Suppressor macrophage (primary cell): ENCODE measurements at regions not wholly inside any gene's neighbourhood (a gene's known extent, or its start where the extent isn't known, plus 50 kb on each side); places are given as distances from the start of the nearest gene placed in this dataset.

ENCODE experiments used
- DNase-seq, 4 experiments: peaks; one replicate each; pipeline ENCODE4 v3.0.0-alpha.2; 2020 to 2022

GRCh38 chr10:125397608-125398007, 237.2 kb upstream of the CTBP2 start:
- no peak for DNase-seq

- no peak for DNase-seq
These were observed 236.3 kb upstream of the CTBP2 start for GRCh38 chr10:125396676-125397075.

GRCh38 chr10:125392609-125393008, 232.2 kb upstream of the CTBP2 start:
- DNase-seq: no peak

- DNase-seq: no peak
These were observed 231.8 kb upstream of the CTBP2 start for GRCh38 chr10:125392154-125392553.

DNA sequence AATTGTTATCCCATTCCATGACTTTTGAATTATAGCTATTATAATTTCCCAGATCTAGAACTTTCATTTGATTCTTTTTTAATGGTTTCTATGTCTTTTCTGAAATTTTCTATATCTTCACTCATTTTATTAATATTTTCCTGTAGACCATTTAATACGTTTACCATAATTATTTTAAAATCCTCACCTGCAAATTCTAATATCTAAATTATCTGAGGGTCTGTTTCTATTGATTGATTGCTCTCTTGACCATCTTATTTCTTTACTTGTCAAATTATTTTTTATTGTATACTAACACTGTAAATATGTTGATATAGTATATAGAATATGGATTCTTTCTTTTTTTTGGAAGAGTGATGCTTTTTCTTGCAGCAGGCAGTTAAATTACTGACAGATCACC, 229.3 kb upstream of the CTBP2 start:
- no peak for DNase-seq

DNA sequence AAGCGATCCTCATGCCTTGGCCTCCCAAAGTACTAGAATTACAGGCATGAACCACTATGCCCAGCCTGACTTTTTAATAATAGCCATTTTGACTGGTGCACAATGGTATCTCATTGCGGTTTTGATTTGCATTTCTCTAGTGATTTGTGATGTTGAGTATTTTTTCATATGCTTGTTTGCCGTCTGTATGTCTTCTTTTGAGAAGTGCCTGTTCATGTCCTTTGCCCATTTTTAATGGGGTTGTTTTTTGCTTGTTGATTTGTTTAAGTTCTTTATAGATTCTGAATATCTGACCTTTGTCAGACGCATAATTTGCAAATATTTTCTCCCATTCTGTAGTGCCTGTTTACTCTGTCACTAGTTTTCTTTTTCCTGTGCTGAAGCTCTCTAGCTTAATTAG, 219.2 kb upstream of the CTBP2 start:
- DNase-seq: no peak

GRCh38 chr10:125377368-125377767, 217.0 kb upstream of the CTBP2 start:
- no peak for DNase-seq

- DNase-seq: peak in 1 of 4 experiments; percentile 3
These were observed 214.8 kb upstream of the CTBP2 start for GRCh38 chr10:125375210-125375609.

DNA sequence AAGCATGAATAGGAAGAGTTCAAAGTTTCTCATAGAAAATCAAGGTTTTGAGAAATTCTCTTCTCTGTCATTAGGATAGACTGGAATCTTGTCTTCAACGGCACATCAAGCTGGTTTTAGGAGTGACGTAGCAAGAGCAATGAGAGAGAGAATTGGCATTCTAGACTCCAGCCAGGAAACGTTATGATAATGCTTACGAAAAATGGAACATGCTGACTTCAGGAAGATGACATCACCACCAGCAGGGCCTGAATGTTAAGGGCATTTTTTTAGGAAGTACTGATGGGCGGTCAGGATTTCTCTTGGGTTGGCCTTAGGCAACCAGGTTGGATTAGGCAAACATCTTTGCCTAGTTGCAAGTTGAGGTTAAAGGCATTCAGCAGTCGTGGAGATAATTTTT, 213.2 kb upstream of the CTBP2 start:
- peak; percentile 11 to 47 (median 35) for DNase-seq

GRCh38 chr10:125370578-125370977, 210.2 kb upstream of the CTBP2 start:
- DNase-seq: no peak

GRCh38 chr10:125369382-125370326, 209.3 kb upstream of the CTBP2 start:
- no peak for DNase-seq

GRCh38 chr10:125368146-125368545, 207.8 kb upstream of the CTBP2 start:
- DNase-seq: no peak

DNA sequence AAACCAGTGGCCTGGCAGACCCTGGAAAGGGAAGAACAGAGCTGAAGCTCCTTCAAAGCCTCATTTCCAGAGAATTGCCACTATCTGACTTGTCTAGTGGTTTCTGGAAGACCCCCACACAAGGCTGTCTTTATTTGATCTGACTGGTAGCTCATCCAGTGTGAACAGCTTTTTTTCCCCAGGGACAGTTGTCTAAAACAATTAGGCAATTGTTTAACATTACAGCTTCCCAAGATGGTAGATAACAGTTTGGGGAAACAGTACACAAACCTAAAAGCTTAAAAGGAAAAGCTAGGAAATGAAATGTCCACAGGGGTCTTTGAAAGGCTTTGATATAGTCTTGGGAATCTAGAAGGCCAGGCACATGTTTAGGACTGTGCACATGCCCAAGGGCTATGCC, 203.4 kb upstream of the CTBP2 start:
- no peak for DNase-seq

GRCh38 chr10:125362950-125363349, 202.6 kb upstream of the CTBP2 start:
- DNase-seq: no peak

GRCh38 chr10:125359401-125359800, 199.0 kb upstream of the CTBP2 start:
- DNase-seq: no peak

- no peak for DNase-seq
These were observed 195.3 kb upstream of the CTBP2 start for GRCh38 chr10:125355657-125356056.

DNA sequence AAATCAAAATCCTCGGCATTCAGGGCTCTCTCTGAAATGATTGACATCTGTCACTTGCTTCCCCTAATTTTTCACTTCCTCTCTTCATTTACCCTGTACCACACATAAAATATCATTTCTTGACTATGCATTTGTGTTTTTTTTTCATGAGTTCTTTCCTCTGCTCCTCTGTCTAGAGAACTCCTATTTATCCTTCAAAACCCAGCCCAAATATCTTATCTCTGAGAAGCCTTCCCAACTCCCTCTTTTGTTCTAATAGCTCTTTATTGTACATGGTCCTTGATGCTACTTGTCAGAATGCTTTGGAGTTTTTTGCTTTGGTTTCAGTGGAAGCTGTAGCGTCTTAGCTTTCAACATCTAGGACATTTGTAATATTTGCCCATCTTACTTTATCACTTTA, 190.2 kb upstream of the CTBP2 start:
- no peak for DNase-seq

- DNase-seq: no peak
These were observed 188.2 kb upstream of the CTBP2 start for GRCh38 chr10:125348536-125348935.

DNA sequence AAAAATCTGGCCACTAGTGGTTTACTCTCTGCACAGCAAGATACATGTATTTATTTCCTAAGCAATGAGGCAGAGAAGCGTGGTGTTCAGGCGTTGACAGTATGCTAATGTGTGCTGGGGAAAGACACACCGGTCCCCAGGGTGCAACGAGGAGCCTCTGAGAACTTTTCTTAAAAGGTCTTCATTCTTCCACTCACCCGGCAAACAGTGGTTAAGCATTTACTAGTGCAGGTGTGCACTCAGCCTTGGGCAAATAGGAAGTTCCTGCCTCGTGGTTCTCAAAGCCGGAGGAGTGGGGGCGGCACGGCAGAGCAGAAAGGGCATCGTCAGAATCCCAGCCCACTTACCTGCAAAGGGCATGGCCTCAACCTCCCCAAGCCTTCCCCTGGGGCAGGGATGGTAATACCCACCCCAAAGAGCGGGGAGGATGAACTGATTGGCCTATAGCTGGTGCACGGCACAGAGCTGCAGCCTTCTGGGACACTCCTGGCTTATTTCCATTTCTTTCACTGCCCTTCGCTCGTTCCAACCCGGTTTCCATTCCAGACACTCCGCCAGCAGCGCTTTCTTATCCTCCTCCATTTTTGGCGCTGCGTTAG, 184.3 kb upstream of the CTBP2 start:
- DNase-seq: no peak

GRCh38 chr10:125343983-125344382, 183.6 kb upstream of the CTBP2 start:
- DNase-seq: no peak

DNA sequence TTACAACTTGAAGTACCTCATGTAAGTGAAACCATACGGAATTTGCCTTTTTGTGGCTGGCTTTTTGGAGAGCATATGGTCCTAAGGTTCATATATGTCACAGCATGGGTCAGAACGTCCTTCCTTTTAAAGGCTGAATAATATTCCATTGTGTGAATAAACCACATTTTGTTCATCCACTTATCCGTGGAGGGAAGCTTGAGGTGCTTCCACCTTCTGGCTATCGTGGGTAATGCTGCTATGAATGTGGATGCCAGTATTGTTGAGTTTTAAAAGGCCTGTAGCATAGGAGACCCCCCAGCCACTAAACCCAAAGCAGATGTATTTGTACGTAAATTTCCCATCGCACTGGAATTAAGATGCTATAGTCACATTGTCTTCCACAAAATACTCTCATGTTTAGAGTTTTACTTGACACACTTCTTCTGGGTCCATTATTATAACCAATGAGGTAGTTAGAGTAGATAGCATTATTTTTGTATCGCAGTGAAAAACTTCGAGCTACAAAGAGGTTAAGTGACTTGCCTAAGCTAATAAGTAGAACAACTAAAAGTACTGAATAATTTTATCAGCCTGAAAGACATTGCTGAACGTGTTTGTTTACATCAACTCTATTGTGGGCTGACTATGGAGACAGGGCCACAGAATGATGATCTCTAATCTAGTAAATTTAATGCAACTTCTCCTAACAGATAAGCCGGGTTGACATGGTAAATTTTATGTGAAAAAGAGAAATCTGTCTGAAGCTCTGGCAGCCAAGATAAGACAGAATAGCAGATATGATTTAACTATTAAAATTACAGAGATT, 183.0 kb upstream of the CTBP2 start:
- DNase-seq: peak; percentile 34 to 49 (median 39)

GRCh38 chr10:125341611-125342010, 181.2 kb upstream of the CTBP2 start:
- no peak for DNase-seq

DNA sequence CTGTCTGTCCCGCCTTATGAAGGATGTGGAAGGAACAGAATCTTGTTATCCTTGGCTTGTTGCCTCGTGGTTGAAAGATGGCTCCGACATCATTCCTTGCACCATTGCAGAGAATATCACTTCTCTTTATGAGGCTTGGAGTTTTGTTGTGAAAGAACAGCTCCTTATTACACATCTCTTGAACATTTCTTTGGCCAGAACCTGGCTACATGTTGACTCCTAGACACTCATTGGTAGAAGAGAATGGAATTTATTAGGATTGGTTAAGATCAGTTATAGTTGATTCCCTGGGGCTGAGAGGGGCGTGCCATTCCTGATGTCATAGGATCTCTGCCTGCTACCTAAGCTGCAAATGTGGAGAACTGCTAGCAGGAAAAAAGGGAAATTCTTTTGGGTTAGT, 180.5 kb upstream of the CTBP2 start:
- peak in 2 of 4 experiments; percentile 6 to 10 for DNase-seq
